ACHN (cell line): ENCODE measurements at regions not wholly inside any gene's neighbourhood (a gene's known extent, or its start where the extent isn't known, plus 50 kb on each side); places are given as distances from the start of the nearest gene placed in this dataset.

Source experiments
- DNase-seq: peaks from one replicate; pipeline ENCODE4 v3.0.0-alpha.2; 2015
- in situ Hi-C: cut with HindIII; loops from 2 replicates; pipeline ENCODE4 v1.10.0; 2017; ENCODE audit warnings: low sequenced_read_pairs, low pct_ligation_motif_present, low pct_unique_long_range_greater_than_20kb

- no peak for DNase-seq
- in situ Hi-C loops = no loop called here
These were observed 66.7 kb upstream of the SALL4 start for GRCh38 chr20:51869002-51869401.

DNA sequence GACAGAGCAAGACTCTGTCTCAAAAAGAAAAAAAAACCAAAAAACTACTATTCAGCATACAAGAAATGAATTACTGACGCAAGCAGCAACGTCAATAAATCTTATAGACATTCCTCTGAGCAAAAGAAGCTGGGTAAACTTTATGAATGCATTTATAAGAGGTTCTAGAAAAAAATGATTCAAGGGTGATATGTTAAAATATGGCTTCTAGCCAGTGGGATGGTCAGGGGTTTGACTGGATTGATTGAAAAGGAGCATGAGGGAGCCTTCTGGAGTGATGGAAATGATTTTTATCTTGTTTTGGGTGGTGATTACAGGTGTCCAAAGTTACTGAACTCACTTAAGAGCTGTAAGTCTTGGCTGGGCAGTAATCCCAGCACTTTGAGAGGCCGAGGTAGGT, 64.9 kb upstream of the SALL4 start:
- DNase-seq = no peak
- in situ Hi-C loops = no loop called here

GRCh38 chr20:51864967-51865366, 62.6 kb upstream of the SALL4 start:
- DNase-seq = no peak
- in situ Hi-C loops = no loop called here

DNA sequence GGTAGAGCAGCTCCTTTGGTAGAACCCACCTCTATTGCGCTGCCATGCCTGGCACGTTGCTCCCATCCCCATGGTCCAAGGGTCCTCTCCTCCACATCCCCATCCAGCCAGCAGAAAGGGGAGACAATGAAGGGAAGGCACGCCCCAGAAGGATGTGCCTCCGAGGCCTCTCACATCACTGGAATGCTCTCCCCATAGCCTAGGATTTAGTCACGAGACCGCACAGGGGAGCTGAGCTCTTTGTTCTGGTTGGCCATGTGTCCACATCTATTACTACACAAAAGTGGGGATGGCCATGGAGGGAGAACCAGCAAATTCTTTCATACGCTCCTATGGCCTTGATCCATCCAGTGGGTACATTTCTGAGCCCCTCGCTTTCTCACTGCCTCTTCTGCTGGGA, 60.5 kb upstream of the SALL4 start:
- no peak for DNase-seq
- in situ Hi-C loops = no loop called here

DNA sequence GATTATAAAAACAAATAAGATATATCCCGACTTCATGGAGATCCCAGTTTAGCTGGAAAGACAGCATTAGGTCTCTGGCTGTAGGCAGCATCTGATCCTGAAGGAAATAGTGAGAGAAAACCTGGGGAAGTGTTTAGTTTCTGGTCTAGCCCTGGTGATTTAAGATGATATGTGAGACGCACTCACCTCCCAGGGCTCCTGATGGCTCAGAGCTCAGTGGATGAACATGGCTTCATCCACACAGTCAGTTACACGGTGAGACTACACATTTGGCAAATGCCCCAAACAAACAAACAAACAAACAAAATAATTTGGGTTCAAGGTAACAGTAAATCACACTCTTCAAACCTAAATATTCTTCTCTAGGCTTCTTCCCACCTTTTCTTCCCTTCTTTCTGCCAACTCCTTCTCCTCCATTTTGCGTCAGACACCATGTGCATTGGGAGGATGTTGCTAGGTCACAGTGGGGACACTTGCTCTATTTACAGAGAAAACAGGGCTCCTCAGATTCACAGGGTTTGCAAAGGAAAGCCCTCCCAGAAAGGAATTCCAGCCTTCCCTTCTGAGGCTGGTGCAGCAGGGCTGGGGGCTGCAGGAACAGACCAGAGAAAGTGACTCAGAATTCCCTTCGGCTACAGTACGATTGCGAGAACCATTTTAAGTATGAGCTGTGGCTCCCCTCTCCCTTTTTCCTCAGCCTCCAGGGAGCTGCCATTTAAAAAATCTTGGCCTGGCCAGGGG, 59.6 kb upstream of the SALL4 start:
- in situ Hi-C loops = no loop called here
- no peak for DNase-seq

- DNase-seq = no peak
These were observed 58.0 kb upstream of the SALL4 start for GRCh38 chr20:51860111-51860882.

GRCh38 chr20:51856432-51856831, 54.1 kb upstream of the SALL4 start:
- DNase-seq = no peak
- in situ Hi-C loops = no loop called here

More at GRCh38 chr20:51860111-51860882, 58.0 kb upstream of the SALL4 start:
- in situ Hi-C loops = no loop called here

- no peak for DNase-seq
These were observed 52.6 kb upstream of the SALL4 start for GRCh38 chr20:51854921-51855320.

More at GRCh38 chr20:51854921-51855320, 52.6 kb upstream of the SALL4 start:
- in situ Hi-C loops = no loop called here
